ENCODE measurements at regions not wholly inside any gene's neighbourhood (a gene's known extent, or its start where the extent isn't known, plus 50 kb on each side); places are given as distances from the start of the nearest gene placed in this dataset.

DNA sequence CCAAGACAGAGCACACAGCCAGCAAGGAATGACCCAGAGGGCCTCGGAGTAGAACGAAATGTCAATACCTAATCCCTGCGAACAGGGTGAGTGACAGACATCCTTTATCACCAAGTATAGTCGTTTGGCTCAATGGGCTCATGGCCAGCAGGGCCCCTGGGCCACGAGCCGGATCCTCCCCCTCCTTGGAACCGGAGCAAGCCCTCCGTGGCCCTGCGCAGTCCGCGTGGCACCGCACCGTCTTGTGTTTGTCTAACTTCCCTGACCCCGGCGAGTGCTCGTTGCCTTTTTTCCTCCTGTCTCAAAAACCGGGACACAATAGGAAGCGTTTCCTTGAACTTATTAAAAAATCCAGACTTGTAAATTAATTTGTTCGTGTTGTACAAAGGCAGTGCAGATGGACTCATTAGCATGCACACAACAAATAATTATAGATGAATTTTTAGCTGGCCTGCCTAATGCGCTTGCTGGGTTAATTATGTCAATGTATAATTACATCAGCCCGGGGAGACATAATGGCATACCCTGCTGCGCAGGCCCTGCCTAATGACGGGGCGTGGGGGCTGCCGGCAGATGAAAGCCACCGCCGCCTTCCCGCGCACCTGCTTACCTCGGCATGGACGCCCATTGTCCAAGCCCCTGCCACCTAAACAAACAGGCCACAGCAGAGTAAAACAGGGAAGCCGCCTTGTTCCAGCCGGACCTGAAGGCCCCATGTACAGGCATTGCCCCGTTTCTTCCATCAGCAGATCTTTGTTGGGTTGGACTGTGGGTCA is 81.6 kb downstream of the PHETA1 start:
- no peak for DNase-seq (ENCODE audit: low read depth)
- H3K4me3 ChIP-seq (ENCODE audit: low read length) = no peak overlapping the region
- TF ChIP-seq, protein P1, sequence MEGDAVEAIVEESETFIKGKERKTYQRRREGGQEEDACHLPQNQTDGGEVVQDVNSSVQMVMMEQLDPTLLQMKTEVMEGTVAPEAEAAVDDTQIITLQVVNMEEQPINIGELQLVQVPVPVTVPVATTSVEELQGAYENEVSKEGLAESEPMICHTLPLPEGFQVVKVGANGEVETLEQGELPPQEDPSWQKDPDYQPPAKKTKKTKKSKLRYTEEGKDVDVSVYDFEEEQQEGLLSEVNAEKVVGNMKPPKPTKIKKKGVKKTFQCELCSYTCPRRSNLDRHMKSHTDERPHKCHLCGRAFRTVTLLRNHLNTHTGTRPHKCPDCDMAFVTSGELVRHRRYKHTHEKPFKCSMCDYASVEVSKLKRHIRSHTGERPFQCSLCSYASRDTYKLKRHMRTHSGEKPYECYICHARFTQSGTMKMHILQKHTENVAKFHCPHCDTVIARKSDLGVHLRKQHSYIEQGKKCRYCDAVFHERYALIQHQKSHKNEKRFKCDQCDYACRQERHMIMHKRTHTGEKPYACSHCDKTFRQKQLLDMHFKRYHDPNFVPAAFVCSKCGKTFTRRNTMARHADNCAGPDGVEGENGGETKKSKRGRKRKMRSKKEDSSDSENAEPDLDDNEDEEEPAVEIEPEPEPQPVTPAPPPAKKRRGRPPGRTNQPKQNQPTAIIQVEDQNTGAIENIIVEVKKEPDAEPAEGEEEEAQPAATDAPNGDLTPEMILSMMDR (IDR thresholded peaks at IDR 0.05; ENCODE audit: insufficient read depth, low read depth, low read length, missing control alignments) = no peak

DNA sequence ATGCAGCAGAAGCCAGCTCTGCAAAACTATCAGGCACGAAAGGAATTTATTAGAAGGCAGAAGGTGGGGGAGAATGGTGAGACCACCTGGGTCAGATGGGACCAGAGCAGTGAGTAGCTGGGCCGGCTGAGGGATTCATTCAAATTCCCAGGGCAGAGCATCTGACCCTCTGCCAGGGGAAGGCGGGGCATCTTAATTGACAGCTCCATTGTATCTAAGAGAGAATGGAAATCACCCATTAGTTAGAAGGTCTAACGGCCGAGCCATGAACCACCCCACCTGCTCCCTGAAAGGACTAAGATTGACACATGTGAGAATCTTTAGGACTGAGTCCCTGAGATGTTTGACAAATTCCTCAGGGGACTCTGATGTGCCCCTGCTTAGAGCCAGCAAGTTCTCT is 83.7 kb downstream of the PHETA1 start:
- H3K4me3 ChIP-seq (ENCODE audit: low read length) = no peak overlapping the region
- no peak for DNase-seq (ENCODE audit: low read depth)
- TF ChIP-seq, protein P1 (IDR thresholded peaks at IDR 0.05; ENCODE audit: insufficient read depth, low read depth, low read length, missing control alignments) = no peak

DNA sequence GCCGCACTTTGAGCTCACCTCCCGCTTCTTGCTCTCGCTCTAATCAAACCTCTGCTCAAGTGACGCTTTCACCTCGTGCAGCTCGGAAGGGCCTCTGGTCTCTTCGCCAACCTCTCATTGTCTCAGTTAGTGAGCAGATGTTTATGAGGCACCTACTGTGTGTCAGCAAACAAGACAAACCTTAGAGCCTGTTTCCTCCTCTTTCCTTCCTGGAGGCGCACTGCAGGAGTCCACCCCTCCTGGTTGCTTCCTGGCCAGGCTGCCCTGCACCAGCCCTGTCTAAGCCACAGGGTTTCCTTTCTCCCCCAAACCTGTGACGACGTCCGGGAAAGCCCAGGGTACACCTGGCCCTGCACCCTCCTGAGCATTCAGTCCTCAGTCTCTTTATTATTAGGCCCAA is 84.2 kb downstream of the PHETA1 start:
- TF ChIP-seq, protein P1 (IDR thresholded peaks at IDR 0.05; ENCODE audit: insufficient read depth, low read depth, low read length, missing control alignments) = no peak
- DNase-seq (ENCODE audit: low read depth) = no peak
- H3K4me3 ChIP-seq (ENCODE audit: low read length) = no peak overlapping the region

DNA sequence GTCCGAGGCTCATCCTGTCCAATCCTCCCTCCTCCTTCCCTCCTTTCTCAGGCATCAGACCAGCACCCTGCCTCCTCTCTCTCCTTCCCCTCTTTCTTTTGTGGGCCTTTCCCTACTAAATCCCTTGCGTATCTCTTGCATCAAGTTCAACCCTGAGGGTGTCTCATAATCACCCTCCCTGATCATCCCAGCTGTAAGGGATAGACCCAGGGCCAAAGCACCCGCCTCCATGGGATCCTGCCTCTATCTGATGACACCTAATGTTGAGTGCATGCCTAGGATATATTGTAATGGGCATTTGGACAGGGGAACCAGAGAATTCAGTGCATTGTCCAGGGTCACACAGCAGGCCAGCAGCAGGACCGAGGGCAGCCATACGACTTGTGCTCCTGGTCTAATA is 84.9 kb downstream of the PHETA1 start:
- TF ChIP-seq, protein P1 (IDR thresholded peaks at IDR 0.05; ENCODE audit: insufficient read depth, low read depth, low read length, missing control alignments) = no peak
- DNase-seq (ENCODE audit: low read depth) = no peak
- H3K4me3 ChIP-seq (ENCODE audit: low read length) = no peak overlapping the region

DNA sequence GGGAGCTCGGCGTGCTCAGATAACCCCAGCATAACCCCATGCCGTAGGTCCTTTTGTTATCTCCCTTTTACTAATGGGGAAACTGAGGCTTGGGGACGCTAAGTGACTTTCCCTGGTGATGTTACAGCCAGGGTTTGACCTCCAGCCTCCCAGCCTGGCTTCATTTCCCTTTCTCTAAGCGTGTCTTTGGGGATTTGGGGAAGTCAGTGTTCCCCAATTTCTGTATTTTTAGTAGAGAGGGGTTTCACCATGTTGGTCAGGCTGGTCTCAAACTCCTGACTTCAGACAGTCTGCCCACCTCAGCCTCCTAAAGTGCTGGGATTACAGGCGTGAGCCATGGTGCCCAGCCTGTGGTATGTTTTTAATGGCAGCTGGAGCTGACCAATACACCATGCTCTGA is 85.4 kb downstream of the PHETA1 start:
- H3K4me3 ChIP-seq (ENCODE audit: low read length) = no peak overlapping the region
- TF ChIP-seq, protein P1 (IDR thresholded peaks at IDR 0.05; ENCODE audit: insufficient read depth, low read depth, low read length, missing control alignments) = no peak
- no peak for DNase-seq (ENCODE audit: low read depth)

DNA sequence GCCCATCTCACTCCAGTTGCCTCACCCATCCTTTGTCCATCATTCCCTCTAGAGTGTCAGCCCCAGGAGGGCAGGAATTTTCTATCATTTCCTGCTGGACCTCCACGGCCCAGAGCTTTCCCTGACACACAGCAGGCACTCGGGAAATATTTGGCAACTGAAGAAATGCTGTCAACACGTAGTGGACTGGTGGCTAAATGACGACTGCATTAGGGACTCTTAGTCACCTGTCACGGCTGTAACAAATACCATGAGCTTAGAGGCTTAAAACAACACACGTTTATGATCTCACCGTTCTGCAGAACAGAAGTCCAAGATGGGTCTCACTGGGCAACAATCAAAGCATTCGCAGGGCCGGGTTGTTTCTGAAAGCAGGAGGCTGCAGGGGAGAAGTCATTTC is 91.3 kb downstream of the PHETA1 start:
- no peak for DNase-seq (ENCODE audit: low read depth)
- TF ChIP-seq, protein P1 (IDR thresholded peaks at IDR 0.05; ENCODE audit: insufficient read depth, low read depth, low read length, missing control alignments) = no peak
- no peak overlapping the region for H3K4me3 ChIP-seq (ENCODE audit: low read length)

DNA sequence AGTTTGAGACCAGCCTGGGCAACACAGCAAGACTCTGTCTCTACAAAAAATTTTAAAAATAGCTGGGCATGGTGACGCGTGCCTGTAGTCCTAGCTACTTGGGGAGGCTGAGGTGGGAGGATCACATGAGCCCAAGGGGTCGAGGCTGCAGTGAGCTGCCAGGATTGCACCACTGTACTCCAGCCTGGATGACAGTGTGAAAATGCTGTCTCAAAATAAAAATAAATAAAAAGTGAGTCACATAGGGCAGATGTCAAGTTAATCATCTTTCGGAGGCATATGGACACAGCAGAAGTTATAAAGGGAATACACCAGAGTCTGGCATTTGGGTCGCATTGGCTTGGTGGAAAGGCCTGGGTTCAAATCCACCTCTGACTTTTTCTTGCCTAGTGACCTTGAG is 92.7 kb downstream of the PHETA1 start:
- TF ChIP-seq, protein P1 (IDR thresholded peaks at IDR 0.05; ENCODE audit: insufficient read depth, low read depth, low read length, missing control alignments) = no peak
- peak; percentile 12 for DNase-seq (ENCODE audit: low read depth)
- H3K4me3 ChIP-seq (ENCODE audit: low read length) = no peak overlapping the region
